ENCODE measurements at regions not wholly inside any gene's neighbourhood (a gene's known extent, or its start where the extent isn't known, plus 50 kb on each side); places are given as distances from the start of the nearest gene placed in this dataset.

DNA sequence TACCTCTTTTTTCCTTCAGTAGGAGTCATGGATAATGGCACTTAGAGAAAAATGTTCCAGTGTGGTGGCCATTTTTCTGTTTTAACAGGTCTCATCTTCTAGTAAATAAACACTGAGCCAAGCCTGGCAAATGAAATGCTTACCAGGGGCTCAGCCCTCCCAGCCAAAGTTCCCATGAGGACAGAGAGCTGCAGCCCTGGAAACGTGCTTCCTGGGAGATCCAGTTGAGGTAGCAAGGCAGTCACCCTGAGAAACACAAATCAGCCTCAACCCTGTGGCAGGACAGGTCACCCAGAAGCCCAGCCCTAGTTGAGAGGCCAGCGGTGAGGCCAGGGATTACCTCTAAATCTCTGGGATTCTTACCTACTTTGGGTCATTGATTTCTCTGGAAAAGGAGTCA lies 140.1 kb downstream of the LNPK start:
- Mint-ChIP-seq H3K36me3 (ENCODE audit: unreplicated experiment) (no peaks in the 10 kb centered on the region), H3K9me3 (ENCODE audit: unreplicated experiment) (no peaks in the 10 kb centered on the region), H3K27me3 (ENCODE audit: unreplicated experiment) (peaks cover 8% of the 10 kb centered on the region), H3K27ac (ENCODE audit: unreplicated experiment) (no peak overlapping the region), H3K4me1 (ENCODE audit: unreplicated experiment) (no peaks in the 10 kb centered on the region), H3K4me3 (ENCODE audit: unreplicated experiment) (no peak overlapping the region)
- TF ChIP-seq, protein P1, sequence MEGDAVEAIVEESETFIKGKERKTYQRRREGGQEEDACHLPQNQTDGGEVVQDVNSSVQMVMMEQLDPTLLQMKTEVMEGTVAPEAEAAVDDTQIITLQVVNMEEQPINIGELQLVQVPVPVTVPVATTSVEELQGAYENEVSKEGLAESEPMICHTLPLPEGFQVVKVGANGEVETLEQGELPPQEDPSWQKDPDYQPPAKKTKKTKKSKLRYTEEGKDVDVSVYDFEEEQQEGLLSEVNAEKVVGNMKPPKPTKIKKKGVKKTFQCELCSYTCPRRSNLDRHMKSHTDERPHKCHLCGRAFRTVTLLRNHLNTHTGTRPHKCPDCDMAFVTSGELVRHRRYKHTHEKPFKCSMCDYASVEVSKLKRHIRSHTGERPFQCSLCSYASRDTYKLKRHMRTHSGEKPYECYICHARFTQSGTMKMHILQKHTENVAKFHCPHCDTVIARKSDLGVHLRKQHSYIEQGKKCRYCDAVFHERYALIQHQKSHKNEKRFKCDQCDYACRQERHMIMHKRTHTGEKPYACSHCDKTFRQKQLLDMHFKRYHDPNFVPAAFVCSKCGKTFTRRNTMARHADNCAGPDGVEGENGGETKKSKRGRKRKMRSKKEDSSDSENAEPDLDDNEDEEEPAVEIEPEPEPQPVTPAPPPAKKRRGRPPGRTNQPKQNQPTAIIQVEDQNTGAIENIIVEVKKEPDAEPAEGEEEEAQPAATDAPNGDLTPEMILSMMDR (IDR thresholded peaks at IDR 0.05): no peak
- no peak for DNase-seq (ENCODE audit: extremely low spot score, unreplicated experiment)

DNA sequence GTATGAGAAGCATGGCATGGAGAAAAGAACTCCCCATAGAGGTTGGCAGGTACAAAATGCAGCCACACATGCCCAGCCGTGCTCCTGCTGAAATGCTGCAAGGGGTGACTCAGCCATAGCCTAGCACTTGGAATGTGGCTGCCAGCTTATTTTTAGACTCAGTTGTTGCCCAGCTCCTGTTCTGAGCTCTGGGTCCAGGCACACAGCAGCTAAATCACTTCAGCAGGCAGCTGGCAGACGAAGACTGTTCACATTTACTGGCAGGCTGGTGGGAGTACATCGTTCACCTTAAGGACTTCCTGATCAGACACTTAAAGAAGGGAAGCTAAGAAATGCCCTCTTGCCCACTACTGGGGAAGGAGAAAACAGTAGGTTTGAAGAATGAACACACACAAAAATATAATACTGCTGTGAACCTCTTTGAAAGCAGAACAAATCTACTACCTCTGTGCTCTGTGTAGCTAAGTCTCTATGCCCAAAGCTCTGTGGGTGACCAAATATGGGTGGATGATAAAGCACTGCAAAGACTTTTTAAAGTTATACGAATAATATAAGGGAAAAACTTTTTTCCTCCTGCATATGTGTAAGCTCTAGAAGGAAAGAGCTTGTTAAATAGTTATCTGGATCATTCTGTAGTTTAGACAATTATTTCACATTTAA lies 146.1 kb downstream of the LNPK start:
- Mint-ChIP-seq H3K27me3 (ENCODE audit: unreplicated experiment) (no peaks in the 10 kb centered on the region), H3K9me3 (ENCODE audit: unreplicated experiment) (no peaks in the 10 kb centered on the region), H3K27ac (ENCODE audit: unreplicated experiment) (no peak overlapping the region), H3K4me3 (ENCODE audit: unreplicated experiment) (no peak overlapping the region), H3K36me3 (ENCODE audit: unreplicated experiment) (no peaks in the 10 kb centered on the region), H3K4me1 (ENCODE audit: unreplicated experiment) (no peaks in the 10 kb centered on the region)
- DNase-seq (ENCODE audit: extremely low spot score, unreplicated experiment): no peak
- TF ChIP-seq, protein P1 (IDR thresholded peaks at IDR 0.05): no peak

DNA sequence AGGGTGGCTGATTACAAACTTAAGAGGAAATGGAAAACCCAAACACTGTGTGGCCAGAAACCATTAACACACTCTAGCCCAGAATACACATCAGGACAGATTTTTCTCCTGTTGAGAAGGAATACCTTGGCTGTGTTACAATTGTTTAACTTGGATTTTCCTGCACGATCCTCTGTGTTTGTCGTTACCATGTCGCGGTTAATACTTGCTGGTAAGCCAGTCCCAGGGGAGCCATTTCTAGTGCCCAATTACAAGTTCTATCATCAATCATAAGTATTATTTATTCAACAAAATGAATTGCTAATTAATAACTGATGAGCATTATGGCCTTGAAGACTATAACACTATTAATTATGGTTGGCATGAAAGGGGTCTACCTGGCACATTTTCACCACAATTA lies 146.8 kb downstream of the LNPK start:
- Mint-ChIP-seq H3K4me3 (ENCODE audit: unreplicated experiment) (no peak overlapping the region), H3K27me3 (ENCODE audit: unreplicated experiment) (no peaks in the 10 kb centered on the region), H3K4me1 (ENCODE audit: unreplicated experiment) (no peaks in the 10 kb centered on the region), H3K9me3 (ENCODE audit: unreplicated experiment) (no peaks in the 10 kb centered on the region), H3K27ac (ENCODE audit: unreplicated experiment) (no peak overlapping the region), H3K36me3 (ENCODE audit: unreplicated experiment) (no peaks in the 10 kb centered on the region)
- TF ChIP-seq, protein P1 (IDR thresholded peaks at IDR 0.05): no peak
- no peak for DNase-seq (ENCODE audit: extremely low spot score, unreplicated experiment)

DNA sequence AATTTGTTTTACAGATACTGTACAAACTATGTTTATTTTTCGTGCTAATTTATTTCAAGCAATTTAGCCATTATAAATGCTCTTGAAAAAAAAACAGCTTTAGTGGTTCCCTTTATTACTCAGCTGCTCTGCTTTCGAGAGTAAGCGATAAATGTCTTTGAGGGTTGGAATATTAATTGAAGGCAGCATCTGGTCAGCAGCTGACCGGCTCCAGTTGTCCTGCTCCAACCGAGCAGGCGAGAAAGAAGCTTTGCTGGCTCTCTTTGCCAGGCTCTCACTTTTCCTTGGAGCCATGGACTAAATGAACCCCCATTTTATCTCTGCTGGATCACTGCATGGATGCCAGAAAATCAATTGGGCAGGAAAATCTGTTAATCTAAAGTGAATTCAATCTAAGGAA lies 147.4 kb downstream of the LNPK start:
- Mint-ChIP-seq H3K9me3 (ENCODE audit: unreplicated experiment) (no peaks in the 10 kb centered on the region), H3K4me1 (ENCODE audit: unreplicated experiment) (no peaks in the 10 kb centered on the region), H3K27ac (ENCODE audit: unreplicated experiment) (no peak overlapping the region), H3K27me3 (ENCODE audit: unreplicated experiment) (no peaks in the 10 kb centered on the region), H3K36me3 (ENCODE audit: unreplicated experiment) (no peaks in the 10 kb centered on the region), H3K4me3 (ENCODE audit: unreplicated experiment) (no peak overlapping the region)
- no peak for DNase-seq (ENCODE audit: extremely low spot score, unreplicated experiment)
- TF ChIP-seq, protein P1 (IDR thresholded peaks at IDR 0.05): no peak

DNA sequence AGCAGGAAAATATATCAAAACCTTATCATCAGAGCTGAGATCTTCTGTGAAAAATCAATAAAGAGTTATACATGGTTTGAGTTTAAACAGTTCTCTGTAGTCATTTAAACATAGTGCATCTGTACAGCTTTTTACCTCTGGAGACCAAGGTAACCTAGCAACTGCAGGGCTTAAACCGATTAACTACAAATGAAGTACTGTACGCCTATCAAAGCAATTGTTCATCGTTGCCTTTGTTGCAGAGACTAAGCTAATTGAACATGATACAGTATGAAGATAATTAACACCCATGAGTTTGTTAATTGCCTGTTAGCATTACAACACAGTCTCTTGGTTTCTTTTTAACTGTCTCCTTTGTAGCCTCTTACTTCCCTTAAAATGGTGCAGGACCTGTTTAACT lies 147.9 kb downstream of the LNPK start:
- no peak for DNase-seq (ENCODE audit: extremely low spot score, unreplicated experiment)
- Mint-ChIP-seq H3K9me3 (ENCODE audit: unreplicated experiment) (no peaks in the 10 kb centered on the region), H3K27ac (ENCODE audit: unreplicated experiment) (no peak overlapping the region), H3K4me3 (ENCODE audit: unreplicated experiment) (no peak overlapping the region), H3K36me3 (ENCODE audit: unreplicated experiment) (no peaks in the 10 kb centered on the region), H3K4me1 (ENCODE audit: unreplicated experiment) (no peaks in the 10 kb centered on the region), H3K27me3 (ENCODE audit: unreplicated experiment) (no peaks in the 10 kb centered on the region)
- TF ChIP-seq, protein P1 (IDR thresholded peaks at IDR 0.05): no peak

All from osteocyte (in vitro differentiated cells).